K562 (cell line): ENCODE measurements at regions not wholly inside any gene's neighbourhood (a gene's known extent, or its start where the extent isn't known, plus 50 kb on each side); places are given as distances from the start of the nearest gene placed in this dataset.

Experiments used
- EGR1 ChIP-seq: fragments of 450-650 bp; conservative IDR thresholded peaks from 2 replicates; pipeline ENCODE4 v1.6.1; 2017; ENCODE audit warnings: mild to moderate bottlenecking
- POLR2AphosphoS2 ChIP-seq: IDR thresholded peaks from 2 replicates; pipeline ENCODE4 v1.6.1; 2012; ENCODE audit warnings: low read length, improper control_type of control experiment
- POU5F1 ChIP-seq: fragments of 150-350 bp; IDR thresholded peaks from 2 replicates; pipeline ENCODE4 v1.6.1; 2014; ENCODE audit warnings: borderline replicate concordance, low read length, low read depth, mild to moderate bottlenecking; ENCODE audit not compliant: partially characterized antibody
- PURB ChIP-seq: sonication (generic); formaldehyde crosslinking; IDR thresholded peaks from 2 replicates; pipeline ENCODE4 v1.9.0; 2021; ENCODE audit warnings: low read depth, mild to moderate bottlenecking, missing genetic modification reagents
- THRA ChIP-seq: fragments of 450-650 bp; IDR thresholded peaks from 2 replicates; pipeline ENCODE4 v1.6.1; 2017; ENCODE audit warnings: mild to moderate bottlenecking, moderate library complexity
- ZBTB11 ChIP-seq, 3 experiments: fragments of 200-800 bp in 1 of 3; fragments of 250-450 bp in 1 of 3; fragments of 450-650 bp in 1 of 3; sonication (Bioruptor Pico) in 1 of 3; sonication (Bioruptor generic) in 1 of 3; formaldehyde crosslinking in 1 of 3; IDR thresholded peaks; 2 replicates each; pipeline versions ENCODE4 v1.6.1 to v1.8.0; 2016 to 2022; ENCODE audit warnings: mild to moderate bottlenecking in 2 of 3, missing genetic modification characterization in 2 of 3, missing compliant biosample characterization in 1 of 3, moderate library complexity in 1 of 3

GRCh38 chr13:85520445-85520844 lies 278.8 kb downstream of the SLITRK6 start:
- TF ChIP-seq EGR1 (no peak), THRA (no peak), PURB (CRISPR knock-in tag) (no peak), ZBTB11 (CRISPR knock-in tag; IDR thresholded peaks at IDR 0.05) (no peak), POLR2AphosphoS2 (no peak), POU5F1 (no peak)
